ENCODE measurements at regions not wholly inside any gene's neighbourhood (a gene's known extent, or its start where the extent isn't known, plus 50 kb on each side); places are given as distances from the start of the nearest gene placed in this dataset.

- Mint-ChIP-seq H3K4me1 (ENCODE audit: low read depth) (no peaks in the 10 kb centered on the region), H3K36me3 (ENCODE audit: low read depth) (no peaks in the 10 kb centered on the region), H3K9me3 (no peaks in the 10 kb centered on the region), H3K27me3 (ENCODE audit: low read depth) (no peaks in the 10 kb centered on the region), H3K27ac (no peak overlapping the region), H3K4me3 (no peak overlapping the region)
Measured at GRCh38 chr18:73947180-73947921, 200.3 kb downstream of the FBXO15 start.

DNA sequence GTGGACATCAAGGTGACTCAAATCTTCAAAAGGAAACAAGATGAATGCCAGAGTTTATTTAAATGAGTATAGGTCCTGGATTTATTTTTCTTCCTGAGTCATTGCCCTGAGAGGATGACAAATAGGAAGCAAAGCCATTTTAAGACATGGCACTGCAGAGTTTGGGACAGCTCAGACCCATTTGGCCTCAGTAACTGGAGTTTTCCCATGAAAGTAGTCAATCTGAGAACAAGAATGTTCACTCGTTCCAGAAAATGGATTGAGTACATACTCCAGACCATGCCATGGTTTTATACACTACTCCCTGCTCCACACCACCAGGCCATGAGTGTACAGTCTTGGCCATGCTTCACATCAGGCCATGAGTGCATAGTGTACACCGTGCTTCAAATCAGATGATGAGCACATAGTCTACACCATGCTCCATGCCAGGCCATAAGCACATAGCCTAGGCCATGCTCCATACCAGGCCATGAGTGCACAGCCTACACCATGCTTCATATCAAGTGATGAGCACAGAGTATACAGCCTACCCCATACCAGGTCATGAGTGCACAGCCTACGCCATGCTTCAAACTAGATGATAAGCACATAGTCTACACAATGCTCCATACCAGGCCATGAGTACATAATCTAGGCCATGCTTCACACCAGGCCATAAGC, 202.4 kb downstream of the FBXO15 start:
- H3K9me3 Mint-ChIP-seq, result no peaks in the 10 kb centered on the region
- no peaks in the 10 kb centered on the region for H3K4me1 Mint-ChIP-seq (ENCODE audit: low read depth)
- H3K27me3 Mint-ChIP-seq (ENCODE audit: low read depth), result no peaks in the 10 kb centered on the region
- no peaks in the 10 kb centered on the region for H3K36me3 Mint-ChIP-seq (ENCODE audit: low read depth)
- H3K27ac Mint-ChIP-seq, result no peak overlapping the region
- no peak overlapping the region for H3K4me3 Mint-ChIP-seq

GRCh38 chr18:73944715-73945114, 202.9 kb downstream of the FBXO15 start:
- no peaks in the 10 kb centered on the region for H3K9me3 Mint-ChIP-seq
- H3K4me1 Mint-ChIP-seq (ENCODE audit: low read depth), result no peaks in the 10 kb centered on the region

GRCh38 chr18:73943763-73944162, 203.9 kb downstream of the FBXO15 start:
- Mint-ChIP-seq H3K4me3 (no peak overlapping the region), H3K27ac (no peak overlapping the region), H3K27me3 (ENCODE audit: low read depth) (no peaks in the 10 kb centered on the region), H3K9me3 (no peaks in the 10 kb centered on the region), H3K4me1 (ENCODE audit: low read depth) (no peaks in the 10 kb centered on the region), H3K36me3 (ENCODE audit: low read depth) (no peaks in the 10 kb centered on the region)

More at GRCh38 chr18:73944715-73945114, 202.9 kb downstream of the FBXO15 start:
- no peak overlapping the region for H3K27ac Mint-ChIP-seq
- H3K4me3 Mint-ChIP-seq, result no peak overlapping the region
- H3K36me3 Mint-ChIP-seq (ENCODE audit: low read depth), result no peaks in the 10 kb centered on the region
- no peaks in the 10 kb centered on the region for H3K27me3 Mint-ChIP-seq (ENCODE audit: low read depth)

- Mint-ChIP-seq H3K4me3 (no peak overlapping the region), H3K27me3 (ENCODE audit: low read depth) (no peaks in the 10 kb centered on the region), H3K9me3 (no peaks in the 10 kb centered on the region), H3K36me3 (ENCODE audit: low read depth) (no peaks in the 10 kb centered on the region), H3K27ac (no peak overlapping the region), H3K4me1 (ENCODE audit: low read depth) (no peaks in the 10 kb centered on the region)
Measured at GRCh38 chr18:73942956-73943355, 204.7 kb downstream of the FBXO15 start.

- Mint-ChIP-seq H3K9me3 (no peaks in the 10 kb centered on the region), H3K4me3 (no peak overlapping the region), H3K27ac (no peak overlapping the region), H3K27me3 (ENCODE audit: low read depth) (no peaks in the 10 kb centered on the region), H3K4me1 (ENCODE audit: low read depth) (no peaks in the 10 kb centered on the region), H3K36me3 (ENCODE audit: low read depth) (no peaks in the 10 kb centered on the region)
Measured at GRCh38 chr18:73942081-73942625, 205.5 kb downstream of the FBXO15 start.

- H3K4me1 Mint-ChIP-seq (ENCODE audit: low read depth), result no peaks in the 10 kb centered on the region
- H3K9me3 Mint-ChIP-seq, result no peaks in the 10 kb centered on the region
- no peak overlapping the region for H3K27ac Mint-ChIP-seq
- no peaks in the 10 kb centered on the region for H3K36me3 Mint-ChIP-seq (ENCODE audit: low read depth)
- H3K4me3 Mint-ChIP-seq, result no peak overlapping the region
- no peaks in the 10 kb centered on the region for H3K27me3 Mint-ChIP-seq (ENCODE audit: low read depth)
Measured at GRCh38 chr18:73940721-73941120, 206.9 kb downstream of the FBXO15 start.

GRCh38 chr18:73939391-73939790, 208.2 kb downstream of the FBXO15 start:
- Mint-ChIP-seq H3K9me3 (no peaks in the 10 kb centered on the region), H3K27me3 (ENCODE audit: low read depth) (no peaks in the 10 kb centered on the region), H3K4me1 (ENCODE audit: low read depth) (no peaks in the 10 kb centered on the region), H3K4me3 (no peak overlapping the region), H3K27ac (peak overlapping the region; percentile 64), H3K36me3 (ENCODE audit: low read depth) (no peaks in the 10 kb centered on the region)

GRCh38 chr18:73933685-73934084, 213.9 kb downstream of the FBXO15 start:
- no peaks in the 10 kb centered on the region for H3K36me3 Mint-ChIP-seq (ENCODE audit: low read depth)
- no peaks in the 10 kb centered on the region for H3K27me3 Mint-ChIP-seq (ENCODE audit: low read depth)
- H3K4me1 Mint-ChIP-seq (ENCODE audit: low read depth), result no peaks in the 10 kb centered on the region
- H3K4me3 Mint-ChIP-seq, result no peak overlapping the region
- H3K9me3 Mint-ChIP-seq, result no peaks in the 10 kb centered on the region
- H3K27ac Mint-ChIP-seq, result no peak overlapping the region

- Mint-ChIP-seq H3K9me3 (no peaks in the 10 kb centered on the region), H3K4me1 (ENCODE audit: low read depth) (no peaks in the 10 kb centered on the region), H3K27ac (no peak overlapping the region), H3K36me3 (ENCODE audit: low read depth) (no peaks in the 10 kb centered on the region), H3K27me3 (ENCODE audit: low read depth) (no peaks in the 10 kb centered on the region), H3K4me3 (no peak overlapping the region)
Measured at GRCh38 chr18:73932976-73933375, 214.7 kb downstream of the FBXO15 start.

GRCh38 chr18:73927496-73927895, 220.1 kb downstream of the FBXO15 start:
- H3K27me3 Mint-ChIP-seq (ENCODE audit: low read depth), result no peaks in the 10 kb centered on the region

DNA sequence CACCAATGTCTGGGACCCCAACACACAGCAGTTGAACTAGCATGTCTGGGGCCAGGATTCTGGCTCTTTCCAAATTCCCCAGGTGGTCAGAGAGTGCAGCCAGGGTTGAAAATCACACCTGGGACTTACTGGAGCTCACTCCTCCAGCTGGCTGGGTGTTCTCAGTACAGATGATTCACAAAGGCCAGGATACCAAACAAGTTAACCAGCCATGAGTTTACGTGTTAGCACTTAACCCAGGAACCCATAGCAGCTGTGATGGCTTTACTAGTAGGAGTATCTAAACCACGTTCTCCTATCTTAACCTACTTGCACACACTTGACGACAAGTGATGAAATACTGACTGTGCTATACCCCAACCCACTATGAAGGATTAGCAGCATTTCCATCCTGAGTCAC, 222.8 kb downstream of the FBXO15 start:
- Mint-ChIP-seq H3K27me3 (ENCODE audit: low read depth) (no peaks in the 10 kb centered on the region), H3K9me3 (no peaks in the 10 kb centered on the region), H3K4me3 (no peak overlapping the region), H3K36me3 (ENCODE audit: low read depth) (peaks cover 2% of the 10 kb centered on the region), H3K27ac (no peak overlapping the region), H3K4me1 (ENCODE audit: low read depth) (no peaks in the 10 kb centered on the region)

More at GRCh38 chr18:73927496-73927895, 220.1 kb downstream of the FBXO15 start:
- Mint-ChIP-seq H3K9me3 (no peaks in the 10 kb centered on the region), H3K27ac (no peak overlapping the region), H3K4me1 (ENCODE audit: low read depth) (no peaks in the 10 kb centered on the region), H3K4me3 (no peak overlapping the region), H3K36me3 (ENCODE audit: low read depth) (peaks cover 2% of the 10 kb centered on the region)

GRCh38 chr18:73924307-73924706, 223.3 kb downstream of the FBXO15 start:
- Mint-ChIP-seq H3K27ac (no peak overlapping the region), H3K27me3 (ENCODE audit: low read depth) (no peaks in the 10 kb centered on the region), H3K4me3 (no peak overlapping the region), H3K4me1 (ENCODE audit: low read depth) (no peaks in the 10 kb centered on the region), H3K9me3 (no peaks in the 10 kb centered on the region), H3K36me3 (ENCODE audit: low read depth) (peaks cover 2% of the 10 kb centered on the region)

DNA sequence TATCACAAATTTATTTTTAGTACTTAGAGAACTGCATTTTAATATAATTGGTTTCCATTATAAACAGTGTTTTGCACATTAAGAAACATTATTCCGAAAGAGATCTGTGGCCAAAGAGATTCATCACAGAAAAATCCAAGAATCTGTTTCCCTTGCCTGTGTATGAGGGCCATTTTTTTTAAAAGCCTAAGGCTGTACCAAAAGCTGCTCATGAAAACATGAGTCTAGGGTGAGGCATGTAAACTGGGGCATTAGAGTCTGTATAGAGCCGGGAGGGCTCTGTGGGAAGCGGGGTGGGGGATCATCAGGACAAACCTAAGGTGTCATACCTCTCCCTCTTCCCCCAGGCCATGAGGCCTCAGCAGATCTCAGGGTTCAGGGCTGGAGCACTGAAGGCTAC, 223.8 kb downstream of the FBXO15 start:
- H3K27me3 Mint-ChIP-seq (ENCODE audit: low read depth), result no peaks in the 10 kb centered on the region
- peaks cover 2% of the 10 kb centered on the region for H3K36me3 Mint-ChIP-seq (ENCODE audit: low read depth)
- H3K4me3 Mint-ChIP-seq, result no peak overlapping the region
- H3K9me3 Mint-ChIP-seq, result no peaks in the 10 kb centered on the region
- H3K27ac Mint-ChIP-seq, result no peak overlapping the region
- no peaks in the 10 kb centered on the region for H3K4me1 Mint-ChIP-seq (ENCODE audit: low read depth)

GRCh38 chr18:73920033-73920432, 227.6 kb downstream of the FBXO15 start:
- no peak overlapping the region for H3K27ac Mint-ChIP-seq
- H3K9me3 Mint-ChIP-seq, result no peaks in the 10 kb centered on the region
- H3K4me3 Mint-ChIP-seq, result no peak overlapping the region
- H3K36me3 Mint-ChIP-seq (ENCODE audit: low read depth), result peaks cover 2% of the 10 kb centered on the region
- H3K27me3 Mint-ChIP-seq (ENCODE audit: low read depth), result no peaks in the 10 kb centered on the region
- peaks cover 2% of the 10 kb centered on the region for H3K4me1 Mint-ChIP-seq (ENCODE audit: low read depth)

Data from T-helper 1 cell treated with Interleukin-12 subunit alpha and Interleukin-12 subunit beta and Interleukin-4 antibody, amounts not matched to agents 30 μg/mL and 1 μg/mL, for 36 hours (primary cell).